Progenitor cell of endocrine pancreas (in vitro differentiated cells): ENCODE measurements at regions not wholly inside any gene's neighbourhood (a gene's known extent, or its start where the extent isn't known, plus 50 kb on each side); places are given as distances from the start of the nearest gene placed in this dataset.
"Not testable (repeated sequence)": the region's sequence is repeated elsewhere in the genome, so short reads cannot be mapped to it uniquely, and the experiment has no call there.

Experiments
- DNase-seq: peaks from one replicate; pipeline ENCODE4 v3.0.0; 2021; ENCODE audit warnings: low spot score; ENCODE audit not compliant: unreplicated experiment
- H3K27ac Mint-ChIP-seq: 2 replicates; pipeline ENCODE4 v1.8.0; 2021; ENCODE audit warnings: mild to moderate bottlenecking, moderate library complexity, mixed read lengths
- H3K27me3 Mint-ChIP-seq: 2 replicates; pipeline ENCODE4 v1.8.0; 2021; ENCODE audit warnings: mixed read lengths
- H3K36me3 Mint-ChIP-seq: 2 replicates; pipeline ENCODE4 v1.8.0; 2022; ENCODE audit warnings: mixed read lengths; ENCODE audit not compliant: insufficient read depth
- H3K4me1 Mint-ChIP-seq: 2 replicates; pipeline ENCODE4 v1.8.0; 2021; ENCODE audit warnings: low read depth, mixed read lengths
- H3K4me3 Mint-ChIP-seq: 2 replicates; pipeline ENCODE4 v1.8.0; 2021; ENCODE audit warnings: low read depth, mild to moderate bottlenecking, moderate library complexity, mixed read lengths
- H3K9me3 Mint-ChIP-seq: 2 replicates; pipeline ENCODE4 v1.8.0; 2021; ENCODE audit warnings: low read depth, mixed read lengths
- TF ChIP-seq, protein P1 (sequence below): fragments of 200-600 bp; sonication (generic); IDR thresholded peaks from one replicate; pipeline ENCODE4 v1.5.0; 2021; ENCODE audit warnings: antibody characterized with exemption, mild to moderate bottlenecking; ENCODE audit not compliant: unreplicated experiment

DNA sequence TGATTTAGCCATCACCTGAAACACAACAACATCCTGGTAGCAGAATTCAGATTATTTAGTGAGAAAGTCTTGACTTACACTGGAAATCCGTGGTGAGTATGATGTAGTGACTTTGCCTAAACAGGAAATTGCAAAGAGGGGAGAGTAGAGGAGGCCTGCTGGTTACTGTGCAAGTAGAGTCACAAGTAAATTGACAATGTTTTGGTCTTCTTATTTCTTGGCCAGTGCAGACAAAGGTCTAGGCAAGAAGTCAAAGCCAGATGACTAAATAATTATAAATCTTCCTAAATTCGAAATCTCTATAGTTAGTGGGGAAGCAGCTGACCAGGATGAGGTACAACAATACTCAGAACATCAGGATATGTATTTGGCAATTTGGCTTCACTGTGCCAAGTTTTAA lies 159.5 kb upstream of the KCTD3 start:
- DNase-seq = no peak
- no peak overlapping the region for H3K4me3 Mint-ChIP-seq
- no peaks in the 10 kb centered on the region for H3K9me3 Mint-ChIP-seq
- TF ChIP-seq, protein P1, sequence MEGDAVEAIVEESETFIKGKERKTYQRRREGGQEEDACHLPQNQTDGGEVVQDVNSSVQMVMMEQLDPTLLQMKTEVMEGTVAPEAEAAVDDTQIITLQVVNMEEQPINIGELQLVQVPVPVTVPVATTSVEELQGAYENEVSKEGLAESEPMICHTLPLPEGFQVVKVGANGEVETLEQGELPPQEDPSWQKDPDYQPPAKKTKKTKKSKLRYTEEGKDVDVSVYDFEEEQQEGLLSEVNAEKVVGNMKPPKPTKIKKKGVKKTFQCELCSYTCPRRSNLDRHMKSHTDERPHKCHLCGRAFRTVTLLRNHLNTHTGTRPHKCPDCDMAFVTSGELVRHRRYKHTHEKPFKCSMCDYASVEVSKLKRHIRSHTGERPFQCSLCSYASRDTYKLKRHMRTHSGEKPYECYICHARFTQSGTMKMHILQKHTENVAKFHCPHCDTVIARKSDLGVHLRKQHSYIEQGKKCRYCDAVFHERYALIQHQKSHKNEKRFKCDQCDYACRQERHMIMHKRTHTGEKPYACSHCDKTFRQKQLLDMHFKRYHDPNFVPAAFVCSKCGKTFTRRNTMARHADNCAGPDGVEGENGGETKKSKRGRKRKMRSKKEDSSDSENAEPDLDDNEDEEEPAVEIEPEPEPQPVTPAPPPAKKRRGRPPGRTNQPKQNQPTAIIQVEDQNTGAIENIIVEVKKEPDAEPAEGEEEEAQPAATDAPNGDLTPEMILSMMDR = no peak
- no peak overlapping the region for H3K27ac Mint-ChIP-seq
- H3K27me3 Mint-ChIP-seq = peaks cover 20% of the 10 kb centered on the region
- H3K36me3 Mint-ChIP-seq = no peaks in the 10 kb centered on the region
- no peaks in the 10 kb centered on the region for H3K4me1 Mint-ChIP-seq

DNA sequence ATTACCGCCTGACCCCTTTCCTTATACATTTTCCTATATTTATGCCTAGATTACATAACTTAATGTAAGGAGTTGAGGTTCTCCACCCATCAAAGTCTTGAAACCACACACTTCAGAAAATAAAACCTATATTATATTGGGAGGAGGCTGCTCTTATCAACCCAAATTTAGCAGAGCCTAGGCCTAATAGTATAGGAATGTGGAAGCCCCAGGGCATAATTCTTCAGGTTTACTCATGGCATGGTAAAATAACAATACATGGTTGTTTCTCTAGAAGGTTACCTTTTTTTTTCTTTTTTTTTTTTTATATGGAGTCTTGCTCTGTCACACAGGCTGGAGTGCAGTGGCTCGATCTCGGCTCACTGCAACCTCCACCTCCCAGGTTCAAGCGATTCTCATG lies 157.6 kb upstream of the KCTD3 start:
- H3K27ac Mint-ChIP-seq, H3K9me3 Mint-ChIP-seq, H3K36me3 Mint-ChIP-seq, H3K4me1 Mint-ChIP-seq, H3K4me3 Mint-ChIP-seq, DNase-seq: not testable (repeated sequence)
- H3K27me3 Mint-ChIP-seq = peaks cover 36% of the 10 kb centered on the region

DNA sequence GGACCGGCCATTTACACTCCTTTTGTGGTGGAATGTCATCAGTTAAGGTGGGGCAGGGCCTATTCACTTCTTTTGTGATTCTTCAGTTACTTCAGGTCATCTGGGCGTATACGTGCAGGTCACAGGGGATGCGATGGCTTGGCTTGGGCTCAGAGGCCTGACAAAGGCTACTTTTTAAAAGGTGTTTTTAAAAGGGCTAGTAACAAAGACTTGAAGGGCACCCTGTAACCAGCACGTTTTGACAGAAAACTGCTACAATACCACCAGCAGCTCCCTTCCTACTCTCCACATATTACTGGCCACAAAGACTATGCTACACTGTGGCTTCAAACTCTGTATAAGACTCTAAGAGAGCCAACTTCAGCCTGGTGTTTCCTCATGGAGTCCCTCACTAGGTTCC lies 151.6 kb upstream of the KCTD3 start:
- not testable (repeated sequence) for H3K36me3 Mint-ChIP-seq, H3K4me1 Mint-ChIP-seq, H3K9me3 Mint-ChIP-seq, DNase-seq, H3K27ac Mint-ChIP-seq, H3K4me3 Mint-ChIP-seq
- H3K27me3 Mint-ChIP-seq = peaks cover 52% of the 10 kb centered on the region

DNA sequence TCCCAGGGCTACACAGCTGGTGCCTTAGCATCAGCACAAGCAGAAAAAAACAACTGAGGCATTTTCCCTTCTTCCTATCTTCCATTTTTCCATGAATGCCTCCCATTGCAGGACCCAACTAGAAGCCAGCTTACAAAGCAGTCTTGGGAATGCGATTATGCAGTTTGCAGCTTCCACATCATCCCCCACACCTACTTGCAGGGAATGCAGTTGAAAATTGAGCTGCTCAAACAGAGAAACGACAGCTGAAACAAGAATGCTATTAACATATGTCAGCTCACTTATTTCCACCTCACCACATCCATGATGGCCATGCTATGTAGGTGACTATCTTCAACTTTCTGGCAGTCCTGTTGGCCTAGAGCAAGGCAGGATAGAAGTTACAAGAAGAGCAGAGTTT lies 150.6 kb upstream of the KCTD3 start:
- no peak overlapping the region for H3K27ac Mint-ChIP-seq
- H3K4me3 Mint-ChIP-seq = no peak overlapping the region
- peaks cover 4% of the 10 kb centered on the region for H3K4me1 Mint-ChIP-seq
- H3K27me3 Mint-ChIP-seq = peaks cover 47% of the 10 kb centered on the region
- no peaks in the 10 kb centered on the region for H3K36me3 Mint-ChIP-seq
- no peak for DNase-seq
- no peaks in the 10 kb centered on the region for H3K9me3 Mint-ChIP-seq
- TF ChIP-seq, protein P1 = no peak

DNA sequence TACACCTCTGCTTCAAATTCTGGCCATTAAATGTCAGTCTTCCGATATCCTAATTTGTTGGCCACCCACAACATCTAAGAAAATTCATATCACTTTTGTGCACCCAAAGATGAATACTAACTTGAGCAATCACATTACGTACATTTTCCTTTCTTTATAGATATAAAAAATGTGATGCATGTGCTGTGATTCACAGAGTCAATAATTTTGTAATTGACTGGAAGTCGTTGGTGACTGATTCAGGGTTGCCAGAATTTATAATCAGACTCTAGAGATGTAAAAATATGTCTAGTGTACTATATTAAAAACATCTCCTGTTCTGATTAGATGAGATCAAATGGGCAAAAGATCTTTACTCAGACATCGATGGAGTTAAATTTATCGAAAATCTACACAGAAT lies 150.0 kb upstream of the KCTD3 start:
- Mint-ChIP-seq H3K27me3 (peaks cover 43% of the 10 kb centered on the region), H3K36me3 (no peaks in the 10 kb centered on the region), H3K4me1 (peaks cover 4% of the 10 kb centered on the region), H3K4me3 (no peak overlapping the region), H3K9me3 (no peaks in the 10 kb centered on the region), H3K27ac (no peak overlapping the region)
- DNase-seq = no peak
- TF ChIP-seq, protein P1 = no peak

DNA sequence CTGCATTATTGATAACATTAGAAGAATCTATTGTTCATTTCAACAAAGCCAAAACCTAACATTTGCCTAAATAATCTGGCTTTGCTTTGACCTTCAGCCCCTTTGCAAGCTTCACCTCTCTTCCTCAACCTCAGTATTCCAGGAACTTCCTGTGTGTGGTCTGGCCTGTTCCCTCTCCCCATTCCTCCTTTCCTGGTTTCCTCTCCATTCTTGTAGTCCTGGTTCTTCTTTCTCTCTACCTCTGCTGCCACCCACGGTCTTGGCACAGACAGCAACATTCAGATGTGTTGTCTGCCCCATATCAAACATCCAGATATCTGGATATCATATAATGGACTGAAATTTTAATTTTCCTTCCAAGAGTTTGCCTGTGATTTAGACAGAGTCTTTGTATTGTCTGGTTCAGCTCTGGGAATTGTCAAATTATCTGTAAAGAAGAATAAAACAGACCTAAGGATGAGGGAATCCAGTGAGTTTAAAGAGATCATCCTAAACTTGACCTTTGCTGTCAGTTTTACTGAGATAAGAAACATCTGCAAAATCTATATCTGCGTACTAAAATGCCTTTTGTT lies 148.1 kb upstream of the KCTD3 start:
- H3K27me3 Mint-ChIP-seq = peaks cover 26% of the 10 kb centered on the region
- H3K9me3 Mint-ChIP-seq = no peaks in the 10 kb centered on the region
- H3K4me1 Mint-ChIP-seq = peaks cover 6% of the 10 kb centered on the region
- H3K36me3 Mint-ChIP-seq = no peaks in the 10 kb centered on the region
- DNase-seq = no peak
- H3K4me3 Mint-ChIP-seq = no peak overlapping the region
- TF ChIP-seq, protein P1 = no peak
- H3K27ac Mint-ChIP-seq = peak overlapping the region; percentile 33
